IMR-90 (cell line): ENCODE measurements at regions not wholly inside any gene's neighbourhood (a gene's known extent, or its start where the extent isn't known, plus 50 kb on each side); places are given as distances from the start of the nearest gene placed in this dataset.

Source experiments
- ATAC-seq: fragments of 200-7000 bp; cut with Tn5 transposase; 2 replicates; pipeline ENCODE4 v1.9.1; 2020; ENCODE audit warnings: low read depth, mild to moderate bottlenecking, moderate library complexity
- BruUV-seq: library from RNA; stranded (reverse); fragments of 400-500 nt; replicated peaks from 2 replicates; lab custom pipeline; 2021; lab: Mats Ljungman, UMichigan
- CTCF ChIA-PET: fragments of 300-600 bp; formaldehyde crosslinking; extraction: SDS; loops from one replicate; lab custom pipeline; 2021; ENCODE audit warnings: antibody characterized with exemption; lab: Yijun Ruan, JAX
- POLR2A ChIA-PET: fragments of 300-600 bp; sonication (Branson Sonifier 250); formaldehyde crosslinking; loops from one replicate; lab custom pipeline; 2022; ENCODE audit warnings: antibody characterized with exemption; ENCODE audit not compliant: unreplicated experiment; lab: Charles Lee
- DNase-seq: peaks from one replicate; pipeline ENCODE4 v3.0.0; 2013
- H2AFZ ChIP-seq: replicated peaks from 2 replicates; pipeline ENCODE3; 2013; ENCODE audit warnings: low read length, mild to moderate bottlenecking; ENCODE audit not compliant: poor library complexity
- H2AK5ac ChIP-seq: 2 replicates; pipeline ENCODE4 v1.6.1; 2013; ENCODE audit warnings: low read depth, low read length, inconsistent platforms
- H2AK9ac ChIP-seq: replicated peaks from 2 replicates; pipeline ENCODE3; 2013; ENCODE audit warnings: mild to moderate bottlenecking, low read depth, low read length, moderate library complexity; ENCODE audit not compliant: poor library complexity
- H2BK120ac ChIP-seq: 2 replicates; pipeline ENCODE4 v1.6.1; 2013; ENCODE audit warnings: low read depth, low read length, inconsistent platforms
- H2BK15ac ChIP-seq: 3 replicates; pipeline ENCODE4 v1.6.1; 2013; ENCODE audit warnings: low read depth, low read length, inconsistent platforms
- H2BK20ac ChIP-seq: 2 replicates; pipeline ENCODE4 v1.6.1; 2013; ENCODE audit warnings: low read depth, mild to moderate bottlenecking, inconsistent platforms, low read length, moderate library complexity
- H2BK5ac ChIP-seq: 2 replicates; pipeline ENCODE4 v1.6.1; 2013; ENCODE audit warnings: mild to moderate bottlenecking, low read depth, low read length, inconsistent platforms; ENCODE audit not compliant: poor library complexity, severe bottlenecking
- H3K14ac ChIP-seq: replicated peaks from 2 replicates; pipeline ENCODE4 v1.6.1; 2013; ENCODE audit warnings: low read depth, low read length, inconsistent platforms
- H3K18ac ChIP-seq: 2 replicates; pipeline ENCODE4 v1.6.1; 2013; ENCODE audit warnings: low read depth, low read length, control low read depth
- H3K23ac ChIP-seq: 2 replicates; pipeline ENCODE4 v1.6.1; 2013; ENCODE audit warnings: low read depth, low read length, inconsistent platforms
- H3K27ac ChIP-seq: 2 replicates; pipeline ENCODE4 v1.5.1; 2013; ENCODE audit warnings: mild to moderate bottlenecking, control low read depth, low read length; ENCODE audit not compliant: insufficient read depth
- H3K27me3 ChIP-seq: 2 replicates; pipeline ENCODE4 v1.6.1; 2013; ENCODE audit warnings: low read length; ENCODE audit not compliant: control insufficient read depth, insufficient read depth
- H3K36me3 ChIP-seq: 2 replicates; pipeline ENCODE4 v1.6.1; 2013; ENCODE audit warnings: low read length, mixed read lengths; ENCODE audit not compliant: control insufficient read depth, insufficient read depth
- H3K4ac ChIP-seq: 2 replicates; pipeline ENCODE4 v1.6.1; 2013; ENCODE audit warnings: low read depth, low read length, inconsistent platforms
- H3K4me1 ChIP-seq: 2 replicates; pipeline ENCODE4 v1.6.1; 2013; ENCODE audit warnings: low read length, mixed read lengths; ENCODE audit not compliant: control insufficient read depth, insufficient read depth
- H3K4me2 ChIP-seq: 2 replicates; pipeline ENCODE4 v1.6.1; 2013; ENCODE audit warnings: low read depth, mild to moderate bottlenecking, control low read depth, low read length, moderate library complexity
- H3K4me3 ChIP-seq: 2 replicates; pipeline ENCODE4 v1.5.1; 2013; ENCODE audit warnings: low read depth, mild to moderate bottlenecking, control low read depth, low read length, moderate library complexity; ENCODE audit not compliant: insufficient read depth
- H3K56ac ChIP-seq: 2 replicates; pipeline ENCODE4 v1.6.1; 2013; ENCODE audit warnings: low read length, inconsistent platforms; ENCODE audit not compliant: insufficient read depth; ENCODE audit errors: extremely low read depth
- H3K79me1 ChIP-seq, 2 experiments: 2 replicates each; pipeline ENCODE4 v1.6.1; 2013; ENCODE audit warnings: low read length in 2 of 2, inconsistent platforms in 1 of 2, low read depth in 1 of 2
- H3K9ac ChIP-seq: 2 replicates; pipeline ENCODE4 v1.6.1; 2013; ENCODE audit warnings: low read depth, low read length, control low read depth
- H3K9me1 ChIP-seq: 2 replicates; pipeline ENCODE4 v1.6.1; 2013; ENCODE audit warnings: low read length, inconsistent platforms; ENCODE audit not compliant: insufficient read depth
- H3K9me3 ChIP-seq: 2 replicates; pipeline ENCODE4 v1.6.1; 2013; ENCODE audit warnings: low read length; ENCODE audit not compliant: control insufficient read depth, insufficient read depth
- H4K20me1 ChIP-seq: 2 replicates; pipeline ENCODE4 v1.6.1; 2013; ENCODE audit warnings: low read length, inconsistent platforms; ENCODE audit not compliant: insufficient read depth
- H4K5ac ChIP-seq: 2 replicates; pipeline ENCODE4 v1.6.1; 2013; ENCODE audit warnings: mild to moderate bottlenecking, low read depth, low read length, control low read depth
- H4K8ac ChIP-seq, 2 experiments: 2 replicates each; pipeline ENCODE4 v1.6.1; 2013; ENCODE audit warnings: low read depth in 2 of 2, low read length in 2 of 2, control low read depth in 1 of 2, inconsistent platforms in 1 of 2
- H4K91ac ChIP-seq: 2 replicates; pipeline ENCODE4 v1.6.1; 2013; ENCODE audit warnings: low read depth, low read length, inconsistent platforms; ENCODE audit not compliant: insufficient read depth
- CHD1 ChIP-seq: IDR thresholded peaks from 2 replicates; pipeline ENCODE4 v1.6.1; 2012; ENCODE audit warnings: low read depth, low read length, improper control_type of control experiment
- ELK1 ChIP-seq: fragments of 150-350 bp; IDR thresholded peaks from 2 replicates; pipeline ENCODE4 v1.6.1; 2016; ENCODE audit warnings: low read depth, mild to moderate bottlenecking, low read length, moderate library complexity, borderline replicate concordance
- RAD21 ChIP-seq: IDR thresholded peaks from 2 replicates; pipeline ENCODE4 v1.6.1; 2012; ENCODE audit warnings: low read length, improper control_type of control experiment
- RFX5 ChIP-seq: IDR thresholded peaks from 2 replicates; pipeline ENCODE4 v1.8.0; 2012; ENCODE audit warnings: low read depth, mild to moderate bottlenecking, low read length, moderate library complexity
- SMC3 ChIP-seq: fragments of 150-350 bp; IDR thresholded peaks from 2 replicates; pipeline ENCODE4 v1.6.1; 2016; ENCODE audit warnings: low read depth, mild to moderate bottlenecking, antibody characterized with exemption, low read length, moderate library complexity
- WGBS, 2 experiments: methylation state at CpG; one replicate each; pipeline versions ENCODE4 v1.1.5 to v1.1.7; 2013; ENCODE audit warnings: missing lambda C conversion rate in 2 of 2; ENCODE audit not compliant: insufficient read length in 1 of 2; ENCODE audit errors: extremely low coverage in 2 of 2; 5-methylcytosine and 5-hydroxymethylcytosine counted together
- dilution Hi-C: fragments of 300-500 bp; cut with HindIII; formaldehyde crosslinking; loops from one replicate; pipeline ENCODE4 v1.14.3; 2018; ENCODE audit warnings: low sequenced_read_pairs; ENCODE audit not compliant: unreplicated experiment
- in situ Hi-C: fragments of 300-500 bp; cut with MboI; formaldehyde crosslinking; loops from 3 replicates; pipeline ENCODE4 v1.14.3; 2019; ENCODE audit warnings: low sequenced_read_pairs, inconsistent platforms, mixed read lengths
- intact Hi-C: fragments of 100-400 bp; cut with micrococcal nuclease; formaldehyde crosslinking; loops from 2 replicates; pipeline ENCODE4 v1.10.0; 2022

GRCh38 chr6:95670011-95670463, 92.7 kb downstream of the MANEA start:
- ATAC-seq: no peak
- DNase-seq: no peak
- dilution Hi-C loops (no loop called here), in situ Hi-C loops (no loop called here), intact Hi-C loops (no loop called here)
- Histone ChIP-seq H4K91ac (no peak overlapping the region), H3K4ac (no peak overlapping the region), H3K4me3 (no peak overlapping the region), H2BK5ac (no peak overlapping the region), H3K56ac (no peak overlapping the region), H2AK9ac (no peak overlapping the region), H3K9me3 (0 out of 2 replicates have a peak, but pooled peaks cover 2% of the 10 kb centered on the region), H2AK5ac (no peak overlapping the region), H2BK20ac (no peak overlapping the region), H3K27me3 (no peaks in the 10 kb centered on the region), H2BK120ac (no peak overlapping the region), H3K18ac (no peak overlapping the region), H3K23ac (no peak overlapping the region), H4K8ac (no peak overlapping the region), H3K4me2 (no peak overlapping the region), H3K36me3 (no peaks in the 10 kb centered on the region), H3K4me1 (no peaks in the 10 kb centered on the region), H4K5ac (no peak overlapping the region), H3K79me1 (no peaks in the 10 kb centered on the region), H3K9me1 (no peaks in the 10 kb centered on the region), H2BK15ac (no peak overlapping the region), H3K14ac (no peak overlapping the region), H2AFZ (no peak overlapping the region), H3K9ac (no peak overlapping the region), H3K27ac (no peak overlapping the region), H4K20me1 (no peaks in the 10 kb centered on the region)
- POLR2A ChIA-PET: no interaction called here
- CTCF ChIA-PET: no interaction called here
- TF ChIP-seq SMC3 (no peak), RFX5 (no peak), CHD1 (no peak), ELK1 (no peak), RAD21 (no peak)
- BruUV-seq: no TSS peak
- WGBS, 2 experiments: 94% methylated on average over 9 of the region's 26 CpGs; no CpG with 5 or more reads in 1 of the 2 experiments
